ENCODE measurements at regions not wholly inside any gene's neighbourhood (a gene's known extent, or its start where the extent isn't known, plus 50 kb on each side); places are given as distances from the start of the nearest gene placed in this dataset.
"Not testable (repeated sequence)": the region's sequence is repeated elsewhere in the genome, so short reads cannot be mapped to it uniquely, and the experiment has no call there.

DNA sequence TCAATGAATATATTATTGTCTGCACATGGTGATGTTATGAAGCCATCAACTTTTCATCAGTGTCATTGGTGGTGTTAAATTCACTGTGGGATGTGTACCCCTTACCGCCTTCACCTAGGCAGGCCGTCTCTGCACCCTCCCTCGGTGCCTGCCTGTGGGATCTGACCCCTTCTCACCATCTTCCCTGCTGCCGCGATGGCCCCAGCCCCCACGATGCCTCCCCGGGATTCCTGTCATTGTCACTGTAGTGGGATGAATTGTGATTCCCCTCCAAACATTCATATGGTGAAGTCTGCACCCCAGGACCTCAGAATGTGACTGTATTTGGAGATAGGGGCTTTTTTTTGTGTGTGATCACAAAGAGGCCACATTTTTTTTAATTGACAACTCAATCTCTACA is 198.3 kb upstream of the HS6ST1 start:
- Mint-ChIP-seq H3K27ac (no peak overlapping the region), H3K36me3 (no peaks in the 10 kb centered on the region), H3K4me1 (peaks cover 10% of the 10 kb centered on the region), H3K9me3 (no peaks in the 10 kb centered on the region), H3K4me3 (no peak overlapping the region), H3K27me3 (ENCODE audit: low read depth) (no peaks in the 10 kb centered on the region)
- TF ChIP-seq CREB1 (CRISPR knock-in tag; IDR thresholded peaks at IDR 0.05) (no peak), ZNF317 (CRISPR knock-in tag; IDR thresholded peaks at IDR 0.05; ENCODE audit: borderline replicate concordance, low read depth) (no peak), PREB (CRISPR knock-in tag; IDR thresholded peaks at IDR 0.05; ENCODE audit: borderline replicate concordance) (no peak), ZNF425 (CRISPR knock-in tag; conservative IDR thresholded peaks at IDR 0.05) (no peak), KAT7 (CRISPR knock-in tag; IDR thresholded peaks at IDR 0.05; ENCODE audit: borderline replicate concordance) (no peak), ZNF121 (CRISPR knock-in tag; IDR thresholded peaks at IDR 0.05) (no peak), JUN (CRISPR knock-in tag; IDR thresholded peaks at IDR 0.05) (no peak), ZNF416 (CRISPR knock-in tag; IDR thresholded peaks at IDR 0.05) (no peak), RORB (CRISPR knock-in tag; IDR thresholded peaks at IDR 0.05) (no peak), ATF1 (CRISPR knock-in tag; IDR thresholded peaks at IDR 0.05) (no peak), NFATC4 (CRISPR knock-in tag; IDR thresholded peaks at IDR 0.05) (no peak), FOXK1 (CRISPR knock-in tag; IDR thresholded peaks at IDR 0.05) (no peak), TEAD4 (CRISPR knock-in tag; IDR thresholded peaks at IDR 0.05) (no peak), SP1 (CRISPR knock-in tag; conservative IDR thresholded peaks at IDR 0.05) (no peak)
- TF ChIP-seq, protein P1, sequence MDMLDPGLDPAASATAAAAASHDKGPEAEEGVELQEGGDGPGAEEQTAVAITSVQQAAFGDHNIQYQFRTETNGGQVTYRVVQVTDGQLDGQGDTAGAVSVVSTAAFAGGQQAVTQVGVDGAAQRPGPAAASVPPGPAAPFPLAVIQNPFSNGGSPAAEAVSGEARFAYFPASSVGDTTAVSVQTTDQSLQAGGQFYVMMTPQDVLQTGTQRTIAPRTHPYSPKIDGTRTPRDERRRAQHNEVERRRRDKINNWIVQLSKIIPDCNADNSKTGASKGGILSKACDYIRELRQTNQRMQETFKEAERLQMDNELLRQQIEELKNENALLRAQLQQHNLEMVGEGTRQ (CRISPR knock-in tag; IDR thresholded peaks at IDR 0.05) = no peak
- TF ChIP-seq, protein P2, sequence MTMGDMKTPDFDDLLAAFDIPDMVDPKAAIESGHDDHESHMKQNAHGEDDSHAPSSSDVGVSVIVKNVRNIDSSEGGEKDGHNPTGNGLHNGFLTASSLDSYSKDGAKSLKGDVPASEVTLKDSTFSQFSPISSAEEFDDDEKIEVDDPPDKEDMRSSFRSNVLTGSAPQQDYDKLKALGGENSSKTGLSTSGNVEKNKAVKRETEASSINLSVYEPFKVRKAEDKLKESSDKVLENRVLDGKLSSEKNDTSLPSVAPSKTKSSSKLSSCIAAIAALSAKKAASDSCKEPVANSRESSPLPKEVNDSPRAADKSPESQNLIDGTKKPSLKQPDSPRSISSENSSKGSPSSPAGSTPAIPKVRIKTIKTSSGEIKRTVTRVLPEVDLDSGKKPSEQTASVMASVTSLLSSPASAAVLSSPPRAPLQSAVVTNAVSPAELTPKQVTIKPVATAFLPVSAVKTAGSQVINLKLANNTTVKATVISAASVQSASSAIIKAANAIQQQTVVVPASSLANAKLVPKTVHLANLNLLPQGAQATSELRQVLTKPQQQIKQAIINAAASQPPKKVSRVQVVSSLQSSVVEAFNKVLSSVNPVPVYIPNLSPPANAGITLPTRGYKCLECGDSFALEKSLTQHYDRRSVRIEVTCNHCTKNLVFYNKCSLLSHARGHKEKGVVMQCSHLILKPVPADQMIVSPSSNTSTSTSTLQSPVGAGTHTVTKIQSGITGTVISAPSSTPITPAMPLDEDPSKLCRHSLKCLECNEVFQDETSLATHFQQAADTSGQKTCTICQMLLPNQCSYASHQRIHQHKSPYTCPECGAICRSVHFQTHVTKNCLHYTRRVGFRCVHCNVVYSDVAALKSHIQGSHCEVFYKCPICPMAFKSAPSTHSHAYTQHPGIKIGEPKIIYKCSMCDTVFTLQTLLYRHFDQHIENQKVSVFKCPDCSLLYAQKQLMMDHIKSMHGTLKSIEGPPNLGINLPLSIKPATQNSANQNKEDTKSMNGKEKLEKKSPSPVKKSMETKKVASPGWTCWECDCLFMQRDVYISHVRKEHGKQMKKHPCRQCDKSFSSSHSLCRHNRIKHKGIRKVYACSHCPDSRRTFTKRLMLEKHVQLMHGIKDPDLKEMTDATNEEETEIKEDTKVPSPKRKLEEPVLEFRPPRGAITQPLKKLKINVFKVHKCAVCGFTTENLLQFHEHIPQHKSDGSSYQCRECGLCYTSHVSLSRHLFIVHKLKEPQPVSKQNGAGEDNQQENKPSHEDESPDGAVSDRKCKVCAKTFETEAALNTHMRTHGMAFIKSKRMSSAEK (CRISPR knock-in tag; IDR thresholded peaks at IDR 0.05; ENCODE audit: borderline replicate concordance) = no peak
- TF ChIP-seq, protein P3, sequence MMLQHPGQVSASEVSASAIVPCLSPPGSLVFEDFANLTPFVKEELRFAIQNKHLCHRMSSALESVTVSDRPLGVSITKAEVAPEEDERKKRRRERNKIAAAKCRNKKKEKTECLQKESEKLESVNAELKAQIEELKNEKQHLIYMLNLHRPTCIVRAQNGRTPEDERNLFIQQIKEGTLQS (CRISPR knock-in tag; conservative IDR thresholded peaks at IDR 0.05) = no peak
- TF ChIP-seq, protein P4, sequence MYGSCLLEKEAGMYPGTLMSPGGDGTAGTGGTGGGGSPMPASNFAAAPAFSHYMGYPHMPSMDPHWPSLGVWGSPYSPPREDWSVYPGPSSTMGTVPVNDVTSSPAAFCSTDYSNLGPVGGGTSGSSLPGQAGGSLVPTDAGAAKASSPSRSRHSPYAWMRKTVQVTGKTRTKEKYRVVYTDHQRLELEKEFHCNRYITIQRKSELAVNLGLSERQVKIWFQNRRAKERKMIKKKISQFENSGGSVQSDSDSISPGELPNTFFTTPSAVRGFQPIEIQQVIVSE (CRISPR knock-in tag; IDR thresholded peaks at IDR 0.05; ENCODE audit: borderline replicate concordance) = no peak
- DNase-seq (ENCODE audit: low spot score) (no peak), ATAC-seq (no peak)
- ChIA-PET POLR2A (no interaction called here), CTCF (no interaction called here)

DNA sequence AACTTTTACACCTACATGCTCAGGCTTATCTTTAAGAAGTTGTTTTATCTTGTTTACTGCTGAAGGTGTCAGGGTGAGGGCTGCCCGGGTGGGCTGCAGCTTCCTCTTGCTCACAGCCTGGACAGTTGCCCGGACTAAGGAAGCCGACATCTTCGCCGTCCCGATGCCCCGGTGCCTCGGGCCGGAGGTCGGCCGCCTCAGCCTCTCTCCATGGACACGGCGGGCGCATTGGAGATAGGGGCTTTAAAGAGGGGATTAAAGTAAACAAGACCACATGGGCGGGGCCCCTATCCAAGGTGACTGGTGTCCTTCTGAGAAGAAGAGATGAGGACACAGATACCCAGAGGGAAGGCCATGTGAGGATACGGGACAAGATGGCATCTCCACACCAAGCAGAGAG is 200.4 kb upstream of the HS6ST1 start:
- POLR2A ChIA-PET; DNase-seq (ENCODE audit: low spot score); H3K27ac Mint-ChIP-seq; H3K4me3 Mint-ChIP-seq; ATAC-seq; H3K27me3 Mint-ChIP-seq (ENCODE audit: low read depth); H3K9me3 Mint-ChIP-seq; H3K36me3 Mint-ChIP-seq: not testable (repeated sequence)
- H3K4me1 Mint-ChIP-seq = peaks cover 14% of the 10 kb centered on the region
- CTCF ChIA-PET = interaction anchor here (0.5 kb wide), 1 partner anchor 413 kb away, joined by 4 read pairs; no protein-coding TSS in a partner anchor
